GM23338 (cell line): ENCODE measurements at regions not wholly inside any gene's neighbourhood (a gene's known extent, or its start where the extent isn't known, plus 50 kb on each side); places are given as distances from the start of the nearest gene placed in this dataset.

ENCODE experiments used
- ATAC-seq: fragments of 200-7000 bp; cut with Tn5 transposase; 3 replicates; pipeline ENCODE4 v1.9.1; 2020
- DNase-seq: peaks from one replicate; pipeline ENCODE4 v3.0.0-alpha.2; 2015; ENCODE audit warnings: low spot score
- H2AFZ ChIP-seq: fragments of 200-600 bp; sonication (generic); 2 replicates; pipeline ENCODE4 v1.8.0; 2016; ENCODE audit warnings: antibody characterized with exemption, mild to moderate bottlenecking, moderate library complexity
- H3F3A ChIP-seq: fragments of 200-600 bp; sonication (generic); replicated peaks from 2 replicates; pipeline ENCODE4 v1.8.0; 2017; ENCODE audit warnings: antibody characterized with exemption, mixed run types, low read depth
- H3K27ac ChIP-seq: fragments of 200-600 bp; sonication (generic); 2 replicates; pipeline ENCODE4 v1.6.1; 2016; ENCODE audit warnings: low read depth
- H3K27me3 ChIP-seq: fragments of 200-600 bp; sonication (generic); 2 replicates; pipeline ENCODE4 v1.8.0; 2016; ENCODE audit warnings: mild to moderate bottlenecking, mixed run types, moderate library complexity; ENCODE audit not compliant: insufficient read depth
- H3K36me3 ChIP-seq: fragments of 200-600 bp; sonication (generic); 2 replicates; pipeline ENCODE4 v1.8.0; 2016; ENCODE audit warnings: mild to moderate bottlenecking; ENCODE audit not compliant: insufficient read depth
- H3K4me1 ChIP-seq: fragments of 200-600 bp; sonication (generic); 2 replicates; pipeline ENCODE4 v1.8.0; 2016; ENCODE audit warnings: mild to moderate bottlenecking, moderate library complexity; ENCODE audit not compliant: insufficient read depth
- H3K4me2 ChIP-seq: fragments of 200-600 bp; sonication (generic); 2 replicates; pipeline ENCODE4 v1.7.1; 2017; ENCODE audit warnings: mixed run types
- H3K4me3 ChIP-seq: fragments of 200-600 bp; sonication (generic); 2 replicates; pipeline ENCODE4 v1.6.1; 2016; ENCODE audit warnings: mixed run types
- H3K79me2 ChIP-seq: fragments of 200-600 bp; sonication (generic); replicated peaks from 2 replicates; pipeline ENCODE4 v1.8.0; 2017; ENCODE audit warnings: mild to moderate bottlenecking; ENCODE audit not compliant: insufficient read depth
- H3K9me2 ChIP-seq: fragments of 200-600 bp; sonication (generic); 2 replicates; pipeline ENCODE4 v1.8.0; 2017; ENCODE audit not compliant: insufficient read depth
- H4K20me1 ChIP-seq: fragments of 200-600 bp; sonication (generic); replicated peaks from 2 replicates; pipeline ENCODE4 v1.8.0; 2017; ENCODE audit warnings: mild to moderate bottlenecking; ENCODE audit not compliant: insufficient read depth
- H3K27ac Mint-ChIP-seq: 2 replicates; pipeline ENCODE4 v1.8.0; 2020; ENCODE audit warnings: inconsistent platforms, mild to moderate bottlenecking, moderate library complexity, mixed read lengths
- H3K27me3 Mint-ChIP-seq: 3 replicates; pipeline ENCODE4 v1.8.0; 2022; ENCODE audit warnings: low read depth, mild to moderate bottlenecking, moderate library complexity, mixed read lengths, inconsistent platforms; ENCODE audit not compliant: insufficient read depth, poor library complexity
- H3K36me3 Mint-ChIP-seq: 3 replicates; pipeline ENCODE4 v1.8.0; 2021; ENCODE audit warnings: low read depth, mild to moderate bottlenecking, inconsistent platforms, moderate library complexity, mixed read lengths
- H3K4me1 Mint-ChIP-seq: 3 replicates; pipeline ENCODE4 v1.8.0; 2020; ENCODE audit warnings: mild to moderate bottlenecking, inconsistent platforms, mixed read lengths
- H3K4me3 Mint-ChIP-seq: 3 replicates; pipeline ENCODE4 v1.8.0; 2021; ENCODE audit warnings: moderate library complexity, mild to moderate bottlenecking, inconsistent platforms, mixed read lengths
- H3K9me3 Mint-ChIP-seq: 3 replicates; pipeline ENCODE4 v1.8.0; 2020; ENCODE audit warnings: moderate library complexity, mild to moderate bottlenecking, inconsistent platforms, mixed read lengths
- CREB1 ChIP-seq: fragments of 250-450 bp; sonication (Bioruptor Pico); IDR thresholded peaks from 2 replicates; pipeline ENCODE4 v1.5.0; 2020; ENCODE audit warnings: low read depth, mild to moderate bottlenecking, moderate library complexity
- EZH2 ChIP-seq: fragments of 200-600 bp; sonication (generic); IDR thresholded peaks from one replicate; pipeline ENCODE4 v1.8.0; 2017; ENCODE audit warnings: antibody characterized with exemption, mild to moderate bottlenecking, low read depth; ENCODE audit not compliant: unreplicated experiment
- NANOG ChIP-seq: IDR thresholded peaks from 2 replicates; pipeline ENCODE4 v1.6.1; 2016; ENCODE audit warnings: antibody characterized with exemption, borderline replicate concordance
- ZNF331 ChIP-seq: fragments of 250-450 bp; sonication (Bioruptor Pico); IDR thresholded peaks from 2 replicates; pipeline ENCODE4 v1.5.0; 2020; ENCODE audit warnings: low read depth, mild to moderate bottlenecking, moderate library complexity
- TF ChIP-seq, protein P1 (sequence below): fragments of 250-450 bp; sonication (Bioruptor Pico); IDR thresholded peaks from 2 replicates; pipeline ENCODE4 v1.5.0; 2020; ENCODE audit warnings: mild to moderate bottlenecking, moderate library complexity
- TF ChIP-seq, protein P2 (sequence below): IDR thresholded peaks from one replicate; pipeline ENCODE4 v1.6.1; 2018; ENCODE audit warnings: antibody characterized with exemption; ENCODE audit not compliant: unreplicated experiment
- TF ChIP-seq, protein P3 (sequence below), 2 experiments: fragments of 200-600 bp in 1 of 2; sonication (generic) in 1 of 2; conservative IDR thresholded peaks; 2 replicates each; pipeline versions ENCODE4 v1.5.1 to v1.6.1; 2016 to 2017; ENCODE audit warnings: antibody characterized with exemption in 2 of 2, low read depth in 2 of 2, mild to moderate bottlenecking in 2 of 2, moderate library complexity in 1 of 2

DNA sequence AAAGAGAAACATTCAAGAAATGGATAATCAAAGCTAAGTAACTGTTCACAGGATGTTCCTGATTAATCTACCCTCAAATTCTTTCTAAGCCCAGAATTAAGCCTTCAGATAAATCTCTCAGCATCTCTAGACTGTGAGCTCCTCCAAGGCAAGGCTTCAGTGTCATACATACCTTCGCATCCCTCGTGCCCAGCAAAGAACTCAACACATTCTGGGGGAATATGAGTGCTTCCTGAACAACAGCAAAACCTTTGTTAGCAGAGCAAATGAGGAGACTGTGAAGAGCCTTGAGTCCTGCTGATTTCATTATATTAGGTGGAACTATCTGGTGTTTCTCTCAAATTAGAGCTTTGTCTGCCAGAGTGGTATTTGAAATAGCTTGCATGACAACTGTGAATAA, 401.8 kb upstream of the TMPO start:
- Mint-ChIP-seq H3K27me3 (peaks cover 2% of the 10 kb centered on the region), H3K4me1 (peaks cover 12% of the 10 kb centered on the region), H3K4me3 (no peak overlapping the region), H3K9me3 (no peaks in the 10 kb centered on the region), H3K27ac (no peak overlapping the region), H3K36me3 (no peaks in the 10 kb centered on the region)
- Histone ChIP-seq H3K4me3 (no peak overlapping the region), H3K9me2 (peaks cover 3% of the 10 kb centered on the region; the same call in 1 of the 2 replicates), H3K4me1 (peaks cover 3% of the 10 kb centered on the region; the same call in 1 of the 2 replicates), H3K79me2 (no peaks in the 10 kb centered on the region), H2AFZ (no peak overlapping the region), H3K27ac (no peak overlapping the region), H3K36me3 (no peaks in the 10 kb centered on the region), H3F3A (no peaks in the 10 kb centered on the region), H3K27me3 (no peaks in the 10 kb centered on the region), H4K20me1 (no peaks in the 10 kb centered on the region), H3K4me2 (no peak overlapping the region)
- ATAC-seq, result no peak
- TF ChIP-seq ZNF331 (CRISPR knock-in tag) (no peak), NANOG (no peak), CREB1 (CRISPR knock-in tag) (no peak), EZH2 (no peak)
- TF ChIP-seq, protein P1, sequence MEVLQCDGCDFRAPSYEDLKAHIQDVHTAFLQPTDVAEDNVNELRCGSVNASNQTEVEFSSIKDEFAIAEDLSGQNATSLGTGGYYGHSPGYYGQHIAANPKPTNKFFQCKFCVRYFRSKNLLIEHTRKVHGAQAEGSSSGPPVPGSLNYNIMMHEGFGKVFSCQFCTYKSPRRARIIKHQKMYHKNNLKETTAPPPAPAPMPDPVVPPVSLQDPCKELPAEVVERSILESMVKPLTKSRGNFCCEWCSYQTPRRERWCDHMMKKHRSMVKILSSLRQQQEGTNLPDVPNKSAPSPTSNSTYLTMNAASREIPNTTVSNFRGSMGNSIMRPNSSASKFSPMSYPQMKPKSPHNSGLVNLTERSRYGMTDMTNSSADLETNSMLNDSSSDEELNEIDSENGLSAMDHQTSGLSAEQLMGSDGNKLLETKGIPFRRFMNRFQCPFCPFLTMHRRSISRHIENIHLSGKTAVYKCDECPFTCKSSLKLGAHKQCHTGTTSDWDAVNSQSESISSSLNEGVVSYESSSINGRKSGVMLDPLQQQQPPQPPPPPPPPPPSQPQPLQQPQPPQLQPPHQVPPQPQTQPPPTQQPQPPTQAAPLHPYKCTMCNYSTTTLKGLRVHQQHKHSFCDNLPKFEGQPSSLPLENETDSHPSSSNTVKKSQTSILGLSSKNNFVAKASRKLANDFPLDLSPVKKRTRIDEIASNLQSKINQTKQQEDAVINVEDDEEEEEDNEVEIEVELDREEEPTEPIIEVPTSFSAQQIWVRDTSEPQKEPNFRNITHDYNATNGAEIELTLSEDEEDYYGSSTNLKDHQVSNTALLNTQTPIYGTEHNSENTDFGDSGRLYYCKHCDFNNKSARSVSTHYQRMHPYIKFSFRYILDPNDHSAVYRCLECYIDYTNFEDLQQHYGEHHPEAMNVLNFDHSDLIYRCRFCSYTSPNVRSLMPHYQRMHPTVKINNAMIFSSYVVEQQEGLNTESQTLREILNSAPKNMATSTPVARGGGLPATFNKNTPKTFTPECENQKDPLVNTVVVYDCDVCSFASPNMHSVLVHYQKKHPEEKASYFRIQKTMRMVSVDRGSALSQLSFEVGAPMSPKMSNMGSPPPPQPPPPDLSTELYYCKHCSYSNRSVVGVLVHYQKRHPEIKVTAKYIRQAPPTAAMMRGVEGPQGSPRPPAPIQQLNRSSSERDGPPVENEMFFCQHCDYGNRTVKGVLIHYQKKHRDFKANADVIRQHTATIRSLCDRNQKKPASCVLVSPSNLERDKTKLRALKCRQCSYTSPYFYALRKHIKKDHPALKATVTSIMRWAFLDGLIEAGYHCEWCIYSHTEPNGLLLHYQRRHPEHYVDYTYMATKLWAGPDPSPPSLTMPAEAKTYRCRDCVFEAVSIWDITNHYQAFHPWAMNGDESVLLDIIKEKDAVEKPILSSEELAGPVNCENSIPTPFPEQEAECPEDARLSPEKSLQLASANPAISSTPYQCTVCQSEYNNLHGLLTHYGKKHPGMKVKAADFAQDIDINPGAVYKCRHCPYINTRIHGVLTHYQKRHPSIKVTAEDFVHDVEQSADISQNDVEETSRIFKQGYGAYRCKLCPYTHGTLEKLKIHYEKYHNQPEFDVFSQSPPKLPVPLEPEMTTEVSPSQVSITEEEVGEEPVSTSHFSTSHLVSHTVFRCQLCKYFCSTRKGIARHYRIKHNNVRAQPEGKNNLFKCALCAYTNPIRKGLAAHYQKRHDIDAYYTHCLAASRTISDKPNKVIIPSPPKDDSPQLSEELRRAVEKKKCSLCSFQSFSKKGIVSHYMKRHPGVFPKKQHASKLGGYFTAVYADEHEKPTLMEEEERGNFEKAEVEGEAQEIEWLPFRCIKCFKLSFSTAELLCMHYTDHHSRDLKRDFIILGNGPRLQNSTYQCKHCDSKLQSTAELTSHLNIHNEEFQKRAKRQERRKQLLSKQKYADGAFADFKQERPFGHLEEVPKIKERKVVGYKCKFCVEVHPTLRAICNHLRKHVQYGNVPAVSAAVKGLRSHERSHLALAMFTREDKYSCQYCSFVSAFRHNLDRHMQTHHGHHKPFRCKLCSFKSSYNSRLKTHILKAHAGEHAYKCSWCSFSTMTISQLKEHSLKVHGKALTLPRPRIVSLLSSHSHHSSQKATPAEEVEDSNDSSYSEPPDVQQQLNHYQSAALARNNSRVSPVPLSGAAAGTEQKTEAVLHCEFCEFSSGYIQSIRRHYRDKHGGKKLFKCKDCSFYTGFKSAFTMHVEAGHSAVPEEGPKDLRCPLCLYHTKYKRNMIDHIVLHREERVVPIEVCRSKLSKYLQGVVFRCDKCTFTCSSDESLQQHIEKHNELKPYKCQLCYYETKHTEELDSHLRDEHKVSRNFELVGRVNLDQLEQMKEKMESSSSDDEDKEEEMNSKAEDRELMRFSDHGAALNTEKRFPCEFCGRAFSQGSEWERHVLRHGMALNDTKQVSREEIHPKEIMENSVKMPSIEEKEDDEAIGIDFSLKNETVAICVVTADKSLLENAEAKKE (CRISPR knock-in tag), result no peak
- TF ChIP-seq, protein P2, sequence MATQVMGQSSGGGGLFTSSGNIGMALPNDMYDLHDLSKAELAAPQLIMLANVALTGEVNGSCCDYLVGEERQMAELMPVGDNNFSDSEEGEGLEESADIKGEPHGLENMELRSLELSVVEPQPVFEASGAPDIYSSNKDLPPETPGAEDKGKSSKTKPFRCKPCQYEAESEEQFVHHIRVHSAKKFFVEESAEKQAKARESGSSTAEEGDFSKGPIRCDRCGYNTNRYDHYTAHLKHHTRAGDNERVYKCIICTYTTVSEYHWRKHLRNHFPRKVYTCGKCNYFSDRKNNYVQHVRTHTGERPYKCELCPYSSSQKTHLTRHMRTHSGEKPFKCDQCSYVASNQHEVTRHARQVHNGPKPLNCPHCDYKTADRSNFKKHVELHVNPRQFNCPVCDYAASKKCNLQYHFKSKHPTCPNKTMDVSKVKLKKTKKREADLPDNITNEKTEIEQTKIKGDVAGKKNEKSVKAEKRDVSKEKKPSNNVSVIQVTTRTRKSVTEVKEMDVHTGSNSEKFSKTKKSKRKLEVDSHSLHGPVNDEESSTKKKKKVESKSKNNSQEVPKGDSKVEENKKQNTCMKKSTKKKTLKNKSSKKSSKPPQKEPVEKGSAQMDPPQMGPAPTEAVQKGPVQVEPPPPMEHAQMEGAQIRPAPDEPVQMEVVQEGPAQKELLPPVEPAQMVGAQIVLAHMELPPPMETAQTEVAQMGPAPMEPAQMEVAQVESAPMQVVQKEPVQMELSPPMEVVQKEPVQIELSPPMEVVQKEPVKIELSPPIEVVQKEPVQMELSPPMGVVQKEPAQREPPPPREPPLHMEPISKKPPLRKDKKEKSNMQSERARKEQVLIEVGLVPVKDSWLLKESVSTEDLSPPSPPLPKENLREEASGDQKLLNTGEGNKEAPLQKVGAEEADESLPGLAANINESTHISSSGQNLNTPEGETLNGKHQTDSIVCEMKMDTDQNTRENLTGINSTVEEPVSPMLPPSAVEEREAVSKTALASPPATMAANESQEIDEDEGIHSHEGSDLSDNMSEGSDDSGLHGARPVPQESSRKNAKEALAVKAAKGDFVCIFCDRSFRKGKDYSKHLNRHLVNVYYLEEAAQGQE, result no peak
- TF ChIP-seq, protein P3, sequence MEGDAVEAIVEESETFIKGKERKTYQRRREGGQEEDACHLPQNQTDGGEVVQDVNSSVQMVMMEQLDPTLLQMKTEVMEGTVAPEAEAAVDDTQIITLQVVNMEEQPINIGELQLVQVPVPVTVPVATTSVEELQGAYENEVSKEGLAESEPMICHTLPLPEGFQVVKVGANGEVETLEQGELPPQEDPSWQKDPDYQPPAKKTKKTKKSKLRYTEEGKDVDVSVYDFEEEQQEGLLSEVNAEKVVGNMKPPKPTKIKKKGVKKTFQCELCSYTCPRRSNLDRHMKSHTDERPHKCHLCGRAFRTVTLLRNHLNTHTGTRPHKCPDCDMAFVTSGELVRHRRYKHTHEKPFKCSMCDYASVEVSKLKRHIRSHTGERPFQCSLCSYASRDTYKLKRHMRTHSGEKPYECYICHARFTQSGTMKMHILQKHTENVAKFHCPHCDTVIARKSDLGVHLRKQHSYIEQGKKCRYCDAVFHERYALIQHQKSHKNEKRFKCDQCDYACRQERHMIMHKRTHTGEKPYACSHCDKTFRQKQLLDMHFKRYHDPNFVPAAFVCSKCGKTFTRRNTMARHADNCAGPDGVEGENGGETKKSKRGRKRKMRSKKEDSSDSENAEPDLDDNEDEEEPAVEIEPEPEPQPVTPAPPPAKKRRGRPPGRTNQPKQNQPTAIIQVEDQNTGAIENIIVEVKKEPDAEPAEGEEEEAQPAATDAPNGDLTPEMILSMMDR (conservative IDR thresholded peaks at IDR 0.05; ENCODE audit: low read depth in 2 of 2), result no peak
- no peak for DNase-seq
